HG03108 (cell line): ENCODE measurements at regions not wholly inside any gene's neighbourhood (a gene's known extent, or its start where the extent isn't known, plus 50 kb on each side); places are given as distances from the start of the nearest gene placed in this dataset.

Experiments
- ATAC-seq: cut with Tn5 transposase; IDR thresholded peaks from one replicate; pipeline ENCODE4 v1.9.1; 2021; ENCODE audit warnings: moderate library complexity; ENCODE audit not compliant: unreplicated experiment

- ATAC-seq, result no peak
Measured at GRCh38 chr1:88266051-88266450, 418.0 kb upstream of the PKN2 start.

- no peak for ATAC-seq
Measured at GRCh38 chr1:88272216-88272615, 411.9 kb upstream of the PKN2 start.

GRCh38 chr1:88274431-88274830 is 409.6 kb upstream of the PKN2 start:
- no peak for ATAC-seq

- no peak for ATAC-seq
Measured at GRCh38 chr1:88275259-88275862, 408.7 kb upstream of the PKN2 start.

GRCh38 chr1:88276163-88276562 is 407.9 kb upstream of the PKN2 start:
- no peak for ATAC-seq

GRCh38 chr1:88284066-88284465 is 400.0 kb upstream of the PKN2 start:
- ATAC-seq, result no peak

GRCh38 chr1:88284666-88285366 is 399.3 kb upstream of the PKN2 start:
- ATAC-seq, result no peak

GRCh38 chr1:88286716-88287115 is 397.4 kb upstream of the PKN2 start:
- ATAC-seq, result no peak

GRCh38 chr1:88288571-88288970 is 395.5 kb upstream of the PKN2 start:
- ATAC-seq, result no peak

GRCh38 chr1:88289401-88290102 is 394.5 kb upstream of the PKN2 start:
- no peak for ATAC-seq

- no peak for ATAC-seq
Measured at GRCh38 chr1:88291611-88292354, 392.3 kb upstream of the PKN2 start.

GRCh38 chr1:88293691-88294190 is 390.3 kb upstream of the PKN2 start:
- ATAC-seq, result no peak

GRCh38 chr1:88296227-88296626 is 387.8 kb upstream of the PKN2 start:
- no peak for ATAC-seq

GRCh38 chr1:88296642-88297041 is 387.4 kb upstream of the PKN2 start:
- ATAC-seq, result no peak

- no peak for ATAC-seq
Measured at GRCh38 chr1:88298506-88298905, 385.6 kb upstream of the PKN2 start.

- no peak for ATAC-seq
Measured at GRCh38 chr1:88300752-88301263, 383.3 kb upstream of the PKN2 start.

GRCh38 chr1:88302843-88303486 is 381.1 kb upstream of the PKN2 start:
- ATAC-seq, result no peak

GRCh38 chr1:88311265-88311664 is 372.8 kb upstream of the PKN2 start:
- no peak for ATAC-seq

GRCh38 chr1:88311907-88312306 is 372.2 kb upstream of the PKN2 start:
- no peak for ATAC-seq

GRCh38 chr1:88317396-88317795 is 366.7 kb upstream of the PKN2 start:
- ATAC-seq, result no peak

GRCh38 chr1:88318740-88319139 is 365.3 kb upstream of the PKN2 start:
- ATAC-seq, result no peak
